ENCODE measurements at regions not wholly inside any gene's neighbourhood (a gene's known extent, or its start where the extent isn't known, plus 50 kb on each side); places are given as distances from the start of the nearest gene placed in this dataset.

GRCh38 chr5:68007451-68007850 is 208.1 kb upstream of the PIK3R1 start:
- no peak overlapping the region for H2AFZ ChIP-seq (ENCODE audit: low read depth, low read length)
- H3K9ac ChIP-seq (replicated peaks; ENCODE audit: extremely low read depth, insufficient read depth, low read length), result no peak overlapping the region
- no peak overlapping the region for H3K4me2 ChIP-seq (ENCODE audit: insufficient read depth, low read length)
- TF ChIP-seq MYC (IDR thresholded peaks at IDR 0.05; ENCODE audit: low read depth, low read length), result no peak
- no peak for TF ChIP-seq GATA2 (IDR thresholded peaks at IDR 0.05; ENCODE audit: insufficient read depth, insufficient read length, low read depth, low read length)
- no peak for TF ChIP-seq CTCF (IDR thresholded peaks at IDR 0.05; ENCODE audit: extremely low read depth in 1 of 2, insufficient read depth in 1 of 2, low read depth in 1 of 2, low read length in 2 of 2)
- no peak for TF ChIP-seq POLR2AphosphoS5 (IDR thresholded peaks at IDR 0.05; ENCODE audit: insufficient read depth, low read depth, low read length)
- TF ChIP-seq FOS (IDR thresholded peaks at IDR 0.05; ENCODE audit: borderline replicate concordance, insufficient read depth, low read length), result no peak
- TF ChIP-seq MAX (IDR thresholded peaks at IDR 0.05; ENCODE audit: insufficient read depth, insufficient read length), result no peak
- intact Hi-C loops (cut with micrococcal nuclease), result no loop called here
- dilution Hi-C loops (cut with MboI; ENCODE audit: extremely low pct_ligation_motif_present, low sequenced_read_pairs), result no loop called here
- no peaks in the 10 kb centered on the region for H3K36me3 ChIP-seq (ENCODE audit: control insufficient read depth in 2 of 2, extremely low read depth in 1 of 2, insufficient read depth in 2 of 2, low read length in 2 of 2)
- H3K9me3 ChIP-seq (replicated peaks; ENCODE audit: control insufficient read depth, insufficient read depth, low read length), result no peaks in the 10 kb centered on the region
- H3K4me1 ChIP-seq (ENCODE audit: control insufficient read depth, extremely low read depth, insufficient read depth, low read length), result peaks cover 3% of the 10 kb centered on the region
- H3K79me2 ChIP-seq (ENCODE audit: control insufficient read depth, insufficient read depth, low read length), result no peaks in the 10 kb centered on the region
- no peak for DNase-seq (ENCODE audit: low read depth, low spot score)
- H3K27ac ChIP-seq (ENCODE audit: insufficient read depth, low read depth, low read length), result no peak overlapping the region
- H3K4me3 ChIP-seq (replicated peaks in 1 of 3; ENCODE audit: insufficient read depth in 1 of 3, low read depth in 1 of 3, low read length in 3 of 3), result no peak overlapping the region
- H3K9me1 ChIP-seq (replicated peaks; ENCODE audit: control insufficient read depth, extremely low read depth, insufficient read depth, low read length), result no peaks in the 10 kb centered on the region
- no peak for FAIRE-seq
- POLR2A ChIA-PET, result no interaction called here
- CTCF ChIA-PET, result no interaction called here
- no peaks in the 10 kb centered on the region for H4K20me1 ChIP-seq (replicated peaks; ENCODE audit: control insufficient read depth, extremely low read depth, insufficient read depth, low read length)
- H3K27me3 ChIP-seq (ENCODE audit: control insufficient read depth in 2 of 2, insufficient read depth in 2 of 2, low read length in 2 of 2), result no peaks in the 10 kb centered on the region
- BruUV-seq (replicated peaks), result no TSS peak

- ChIA-PET CTCF (no interaction called here), POLR2A (interaction anchor here (0.7 kb wide), 1 partner anchor 32 kb away, joined by 8 read pairs; no protein-coding TSS in a partner anchor)
- dilution Hi-C loops (cut with MboI; ENCODE audit: extremely low pct_ligation_motif_present, low sequenced_read_pairs) (no loop called here), intact Hi-C loops (cut with micrococcal nuclease) (no loop called here)
- Histone ChIP-seq H3K4me1 (ENCODE audit: control insufficient read depth, extremely low read depth, insufficient read depth, low read length) (peaks cover 11% of the 10 kb centered on the region), H3K9ac (replicated peaks; ENCODE audit: extremely low read depth, insufficient read depth, low read length) (no peak overlapping the region), H3K4me3 (replicated peaks in 1 of 3; ENCODE audit: insufficient read depth in 1 of 3, low read depth in 1 of 3, low read length in 3 of 3) (no peak overlapping the region), H3K9me1 (replicated peaks; ENCODE audit: control insufficient read depth, extremely low read depth, insufficient read depth, low read length) (no peaks in the 10 kb centered on the region), H3K79me2 (ENCODE audit: control insufficient read depth, insufficient read depth, low read length) (no peaks in the 10 kb centered on the region), H3K27me3 (ENCODE audit: control insufficient read depth in 2 of 2, insufficient read depth in 2 of 2, low read length in 2 of 2) (no peaks in the 10 kb centered on the region), H3K4me2 (ENCODE audit: insufficient read depth, low read length) (no peak overlapping the region), H3K36me3 (ENCODE audit: control insufficient read depth in 2 of 2, extremely low read depth in 1 of 2, insufficient read depth in 2 of 2, low read length in 2 of 2) (no peaks in the 10 kb centered on the region), H3K9me3 (replicated peaks; ENCODE audit: control insufficient read depth, insufficient read depth, low read length) (no peaks in the 10 kb centered on the region), H2AFZ (ENCODE audit: low read depth, low read length) (no peak overlapping the region), H3K27ac (ENCODE audit: insufficient read depth, low read depth, low read length) (no peak overlapping the region), H4K20me1 (replicated peaks; ENCODE audit: control insufficient read depth, extremely low read depth, insufficient read depth, low read length) (no peaks in the 10 kb centered on the region)
- no TSS peak for BruUV-seq (replicated peaks)
- TF ChIP-seq MYC (IDR thresholded peaks at IDR 0.05; ENCODE audit: low read depth, low read length) (no peak), POLR2AphosphoS5 (IDR thresholded peaks at IDR 0.05; ENCODE audit: insufficient read depth, low read depth, low read length) (no peak), CTCF (IDR thresholded peaks at IDR 0.05; ENCODE audit: extremely low read depth in 1 of 2, insufficient read depth in 1 of 2, low read depth in 1 of 2, low read length in 2 of 2) (no peak), FOS (IDR thresholded peaks at IDR 0.05; ENCODE audit: borderline replicate concordance, insufficient read depth, low read length) (no peak), JUN (IDR thresholded peaks at IDR 0.05; ENCODE audit: borderline replicate concordance, insufficient read depth, insufficient read length, low read depth) (no peak), MAX (IDR thresholded peaks at IDR 0.05; ENCODE audit: insufficient read depth, insufficient read length) (no peak), EZH2 (IDR thresholded peaks at IDR 0.05; ENCODE audit: borderline replicate concordance, low read depth, low read length, severe bottlenecking) (no peak), GATA2 (IDR thresholded peaks at IDR 0.05; ENCODE audit: insufficient read depth, insufficient read length, low read depth, low read length) (no peak)
- no peak for FAIRE-seq
- DNase-seq (ENCODE audit: low read depth, low spot score), result no peak
Measured at GRCh38 chr5:68002836-68003235, 212.7 kb upstream of the PIK3R1 start.

Measured in endothelial cell of umbilical vein (primary cell).